HG02759 (cell line): ENCODE measurements at regions not wholly inside any gene's neighbourhood (a gene's known extent, or its start where the extent isn't known, plus 50 kb on each side); places are given as distances from the start of the nearest gene placed in this dataset.

ENCODE experiments used
- ATAC-seq: cut with Tn5 transposase; IDR thresholded peaks from one replicate; pipeline ENCODE4 v1.9.1; 2021; ENCODE audit warnings: mild to moderate bottlenecking, moderate library complexity; ENCODE audit not compliant: unreplicated experiment

DNA sequence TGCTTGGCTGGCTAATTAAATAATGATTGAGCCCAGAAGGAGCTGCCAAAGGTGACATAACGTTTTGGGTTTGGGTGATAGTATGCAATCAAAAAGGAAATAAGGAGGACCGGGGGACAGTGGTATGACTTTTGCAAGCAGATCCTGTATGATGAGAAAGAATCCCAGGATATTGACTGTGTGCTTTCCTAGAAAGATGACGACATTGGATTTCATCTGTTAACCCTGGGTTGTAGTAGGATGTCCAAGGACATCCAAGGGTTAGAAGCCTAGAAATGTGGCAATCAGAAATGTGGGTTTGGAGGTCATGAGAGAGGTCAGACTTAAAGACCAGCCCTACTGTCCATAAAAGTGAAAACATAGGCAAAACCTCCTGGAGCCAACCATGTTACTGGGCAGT, 50.3 kb upstream of the HMHB1 start:
- no peak for ATAC-seq

DNA sequence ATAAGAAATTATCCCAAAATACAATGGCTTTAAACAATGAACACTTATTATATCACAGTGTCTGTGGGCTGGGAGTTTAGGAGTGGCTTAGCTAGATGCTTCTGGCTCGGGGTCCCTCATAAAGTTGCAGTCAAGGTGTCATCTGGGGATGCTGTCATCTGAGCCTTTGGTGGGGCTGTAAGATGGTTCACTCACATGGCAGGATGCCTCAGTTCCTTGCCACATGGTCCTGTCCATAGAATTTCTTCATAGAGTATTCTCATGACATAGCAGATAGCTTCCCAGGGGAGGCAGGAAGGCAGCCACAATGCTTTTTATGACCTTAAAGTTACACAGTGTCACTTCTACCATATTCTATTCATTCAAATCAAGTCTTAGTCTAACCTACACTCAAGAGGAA, 51.2 kb upstream of the HMHB1 start:
- ATAC-seq = no peak

DNA sequence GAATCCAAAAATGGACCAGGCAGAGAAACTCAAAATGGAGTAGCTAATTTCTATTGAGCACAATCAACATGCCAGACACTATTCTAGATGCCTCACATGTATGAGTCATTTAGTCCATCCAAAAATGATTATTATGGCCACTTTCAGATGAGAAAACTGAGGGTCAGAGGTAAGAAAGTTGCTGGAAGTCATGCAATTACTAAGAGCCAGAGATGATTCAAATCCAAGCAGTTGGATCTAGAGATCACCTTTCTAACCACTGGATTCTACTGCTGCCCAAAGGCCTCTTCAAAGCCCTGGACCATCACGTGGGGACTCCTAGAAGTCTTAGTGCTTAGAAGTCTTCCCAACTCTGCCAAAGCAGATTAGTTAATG, 51.8 kb upstream of the HMHB1 start:
- peak; percentile 61 for ATAC-seq

DNA sequence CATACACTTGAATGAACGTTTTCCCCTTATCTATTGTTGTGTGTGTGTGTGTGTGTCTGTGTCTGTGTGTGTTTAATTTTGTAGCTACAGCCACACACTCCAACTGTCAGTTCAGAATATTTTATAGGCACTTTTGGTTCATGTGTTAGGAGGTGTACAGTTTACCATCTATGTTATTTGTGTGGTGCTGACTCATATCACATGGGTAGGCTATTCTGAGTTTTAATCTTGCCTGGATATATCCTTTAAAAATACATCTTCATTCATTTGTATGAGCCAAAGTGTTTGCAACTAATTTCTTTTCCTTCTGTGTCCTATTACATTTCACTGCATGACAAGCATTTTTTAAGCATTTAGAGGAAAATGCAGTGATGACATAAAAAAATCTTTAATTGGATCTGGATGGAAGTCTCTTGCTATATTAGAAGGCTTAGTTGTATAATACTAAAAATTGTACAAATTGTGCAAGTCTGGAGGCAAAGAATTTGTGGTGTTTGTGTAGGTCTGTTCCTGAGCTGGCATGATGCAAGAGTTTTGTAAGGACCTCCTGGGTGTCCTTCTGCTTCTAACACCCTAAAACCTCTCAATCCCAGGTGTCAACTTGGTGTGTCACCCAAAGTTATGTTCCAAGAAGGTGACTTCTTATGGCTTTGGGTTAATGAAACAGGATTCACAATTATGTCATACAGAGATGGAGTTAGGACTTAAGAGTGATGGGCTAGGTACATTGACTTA, 52.4 kb upstream of the HMHB1 start:
- no peak for ATAC-seq

DNA sequence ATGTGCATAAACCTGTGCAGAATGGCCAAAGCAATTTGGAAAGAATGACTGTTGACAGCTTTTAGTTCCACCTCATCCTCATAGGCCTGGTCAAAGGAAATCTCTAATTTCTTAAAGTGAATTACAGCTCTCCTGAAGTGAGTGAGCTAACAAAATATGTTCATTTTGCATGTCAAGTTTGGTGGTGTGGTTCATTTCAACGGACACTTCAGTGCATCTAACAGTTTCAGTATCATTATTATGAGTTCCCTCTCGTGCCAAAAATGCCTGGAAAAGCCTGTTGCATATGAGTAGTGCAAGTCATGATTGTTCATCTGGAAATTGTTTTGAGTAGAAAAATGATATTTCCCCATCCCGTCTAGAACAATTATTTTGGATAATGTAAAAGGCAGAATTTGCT, 53.2 kb upstream of the HMHB1 start:
- ATAC-seq = peak; percentile 69

DNA sequence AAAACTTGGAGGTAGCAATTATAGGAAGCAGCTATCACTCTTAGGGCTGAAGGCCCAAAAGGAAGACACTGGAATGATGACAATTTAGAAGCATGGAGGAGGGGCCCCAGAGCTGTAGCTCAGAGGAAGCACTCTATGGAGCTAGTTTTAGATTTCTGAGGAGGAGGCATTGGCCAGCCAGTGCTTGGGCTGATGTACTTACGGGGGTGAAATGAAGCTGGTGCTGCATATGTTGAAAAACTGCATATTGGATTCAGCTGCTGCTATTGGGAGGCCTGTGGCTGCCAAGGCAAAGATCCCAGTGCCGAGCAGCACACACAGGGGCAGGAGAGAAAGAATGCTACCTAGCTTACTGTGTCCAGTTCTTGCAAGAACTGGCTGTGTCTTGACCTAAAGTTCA, 53.9 kb upstream of the HMHB1 start:
- no peak for ATAC-seq

DNA sequence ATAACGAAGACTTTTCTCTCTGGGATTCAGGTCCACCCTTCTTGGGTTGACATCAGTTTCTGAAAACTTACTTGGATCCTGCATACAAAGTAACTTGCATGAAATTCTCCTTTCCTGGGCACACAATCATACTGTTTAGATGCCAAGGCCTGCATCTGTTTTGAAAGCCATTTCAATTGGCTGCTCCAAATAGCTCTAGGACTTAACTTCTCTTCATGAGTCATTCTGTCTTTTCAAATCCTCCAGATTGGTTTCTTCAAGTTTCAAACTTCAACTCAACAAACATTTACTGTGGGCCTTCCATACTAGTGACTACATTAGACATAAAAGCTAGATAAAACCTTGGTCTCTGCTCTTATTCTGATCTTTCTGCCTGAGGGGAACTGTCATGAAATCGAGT, 54.8 kb upstream of the HMHB1 start:
- no peak for ATAC-seq

DNA sequence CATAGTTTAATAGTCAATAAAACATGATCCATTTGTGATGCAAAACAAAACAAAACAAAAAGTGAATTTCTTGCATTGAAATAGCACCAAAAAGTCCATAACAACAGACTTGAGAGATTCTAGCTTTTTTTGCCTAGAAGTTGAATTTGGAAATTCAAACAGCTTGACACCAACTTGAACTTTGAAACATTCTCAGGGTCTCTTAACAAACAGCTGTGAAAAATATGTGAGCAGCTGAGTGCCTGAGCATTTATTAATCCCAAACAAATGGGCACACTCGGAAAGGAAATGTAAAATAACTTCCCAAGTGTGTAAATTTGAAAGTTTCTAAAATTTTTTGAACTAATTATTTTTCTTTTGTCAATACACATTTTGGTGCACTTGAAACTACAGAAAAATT, 56.0 kb upstream of the HMHB1 start:
- ATAC-seq = no peak

DNA sequence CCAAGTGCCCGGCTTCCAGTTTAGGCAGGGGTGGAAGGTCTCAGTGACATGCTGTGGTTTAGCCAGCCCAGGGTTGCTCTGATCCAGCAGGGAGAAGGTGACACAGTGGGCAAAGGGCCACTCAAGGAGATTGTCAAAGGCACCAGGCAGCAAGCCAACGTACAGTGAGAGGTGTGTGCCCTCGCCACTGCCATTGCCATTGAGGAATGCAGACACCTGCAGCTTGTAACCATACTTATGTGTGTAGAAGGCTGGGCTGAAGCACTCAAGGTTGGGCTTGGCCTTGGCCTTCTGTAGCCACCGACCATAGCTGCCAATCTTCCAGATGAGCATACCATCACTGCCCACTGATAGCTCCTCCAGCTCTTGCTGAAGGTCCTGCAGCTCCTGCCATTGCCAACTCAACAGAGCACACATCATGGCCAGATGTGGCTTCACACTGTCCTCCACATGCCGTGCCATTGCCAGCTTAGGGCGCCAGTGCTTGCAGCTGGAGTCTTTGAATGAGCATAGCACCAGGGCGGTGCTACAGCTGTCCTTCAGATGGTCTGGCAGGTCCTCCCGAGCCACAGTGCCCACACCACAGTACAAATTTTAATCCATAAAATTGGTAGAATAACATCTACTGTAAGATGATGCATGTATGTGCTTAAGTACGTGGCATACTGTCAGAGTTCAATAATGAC, 59.7 kb upstream of the HMHB1 start:
- ATAC-seq = no peak

DNA sequence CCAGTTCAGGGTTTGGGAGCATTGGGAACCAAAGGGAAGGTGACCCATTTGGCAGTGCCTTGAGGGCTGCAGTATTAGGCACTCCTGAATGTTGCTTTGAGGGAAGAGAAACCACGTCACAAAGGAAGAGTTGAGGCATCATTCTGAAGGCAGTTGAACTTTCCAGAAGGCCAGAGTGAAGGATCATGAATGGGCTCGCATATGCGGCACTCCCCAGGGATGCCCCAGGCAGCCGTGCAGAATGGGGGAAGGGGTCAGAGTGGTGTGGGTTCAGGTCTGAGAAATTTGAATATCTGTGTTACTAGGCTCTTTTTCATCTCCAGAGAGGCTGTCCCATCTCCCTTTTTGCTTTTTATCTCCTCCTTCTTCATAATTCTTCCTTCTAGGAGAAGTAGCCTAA, 60.6 kb upstream of the HMHB1 start:
- ATAC-seq = no peak

DNA sequence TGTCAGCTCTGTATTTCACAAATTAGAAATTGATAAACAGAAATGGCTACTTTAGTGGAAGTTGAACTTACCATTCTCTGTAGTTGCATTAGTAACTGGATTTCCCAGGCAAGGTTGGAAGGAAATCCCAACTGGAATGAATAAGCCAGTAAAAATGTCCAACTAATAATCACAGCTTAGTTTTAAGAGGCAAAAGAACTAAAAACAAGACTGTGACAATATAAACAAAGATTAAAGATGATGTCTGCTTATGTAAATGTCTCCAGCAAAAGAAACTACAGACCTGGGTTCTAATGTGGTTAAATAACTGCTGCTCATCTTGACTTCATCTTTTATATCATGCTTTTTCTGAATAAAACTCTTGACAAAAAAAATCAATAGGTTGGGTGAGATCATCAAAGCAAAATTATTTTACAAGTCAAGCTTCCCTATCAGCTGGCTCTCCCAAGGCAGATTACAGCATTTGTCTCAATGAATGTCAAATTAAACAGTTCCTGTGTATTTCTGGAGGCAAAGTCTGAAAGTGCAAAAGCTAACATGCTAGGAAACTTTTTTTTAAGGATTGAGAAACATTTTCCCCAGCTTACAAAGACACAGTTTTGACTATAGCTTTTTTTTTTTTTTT, 62.3 kb upstream of the HMHB1 start:
- ATAC-seq = no peak

DNA sequence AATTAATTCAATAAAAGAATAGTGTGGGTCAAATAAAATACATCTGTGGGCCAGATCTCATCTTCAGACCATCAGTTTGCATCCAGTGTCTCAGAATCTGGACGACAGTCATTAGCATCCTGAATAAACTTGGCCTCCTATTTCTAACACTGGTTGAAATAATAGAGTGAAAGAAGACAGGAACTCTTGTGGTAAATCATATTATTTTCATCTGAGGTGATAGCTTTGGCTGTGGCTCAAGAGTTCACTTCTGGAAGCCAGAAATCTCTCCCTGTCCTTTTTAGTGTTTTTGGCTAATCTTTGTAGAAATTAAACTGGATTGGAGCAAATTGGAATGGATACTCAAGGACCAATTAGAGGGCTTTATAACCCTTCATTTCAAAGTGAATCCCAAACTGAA, 63.4 kb upstream of the HMHB1 start:
- ATAC-seq = no peak

DNA sequence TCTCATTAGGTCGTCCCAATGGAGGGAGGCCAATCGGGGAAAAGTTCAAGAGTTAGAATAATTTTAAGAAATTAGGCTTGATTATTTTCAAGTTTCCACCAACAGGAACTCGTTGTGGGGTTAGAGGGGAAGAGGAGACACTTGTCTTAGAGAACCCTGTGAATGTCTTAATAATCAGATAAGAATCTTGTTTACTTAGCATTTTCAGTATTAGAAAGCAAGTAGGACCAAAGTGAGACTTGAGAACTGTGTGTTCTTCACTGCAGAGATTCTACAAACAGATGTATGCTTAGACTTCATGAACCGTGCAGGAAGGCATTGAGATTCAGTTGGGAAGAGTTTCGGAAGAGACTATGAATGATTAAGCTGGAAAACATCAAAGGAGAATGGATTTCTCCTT, 69.0 kb upstream of the HMHB1 start:
- no peak for ATAC-seq

DNA sequence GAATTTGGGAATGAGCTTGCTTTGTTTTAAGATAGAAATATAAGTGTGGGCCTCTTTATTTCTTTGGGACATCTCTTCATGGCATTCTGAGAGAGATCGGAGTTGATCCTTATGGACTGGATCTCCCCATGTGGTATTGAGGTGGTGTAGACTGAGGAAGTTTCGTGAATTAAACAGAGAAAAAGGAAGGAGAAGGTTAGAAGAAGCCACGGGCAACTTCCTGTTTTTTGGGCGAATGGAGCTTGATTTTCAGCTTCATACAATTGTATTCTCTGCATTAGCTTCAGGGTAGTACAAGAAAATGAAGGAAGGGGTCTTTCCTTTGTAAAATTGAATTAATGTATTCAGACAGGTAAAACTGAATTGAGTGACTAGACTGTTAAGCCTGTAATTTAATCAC, 70.5 kb upstream of the HMHB1 start:
- no peak for ATAC-seq

DNA sequence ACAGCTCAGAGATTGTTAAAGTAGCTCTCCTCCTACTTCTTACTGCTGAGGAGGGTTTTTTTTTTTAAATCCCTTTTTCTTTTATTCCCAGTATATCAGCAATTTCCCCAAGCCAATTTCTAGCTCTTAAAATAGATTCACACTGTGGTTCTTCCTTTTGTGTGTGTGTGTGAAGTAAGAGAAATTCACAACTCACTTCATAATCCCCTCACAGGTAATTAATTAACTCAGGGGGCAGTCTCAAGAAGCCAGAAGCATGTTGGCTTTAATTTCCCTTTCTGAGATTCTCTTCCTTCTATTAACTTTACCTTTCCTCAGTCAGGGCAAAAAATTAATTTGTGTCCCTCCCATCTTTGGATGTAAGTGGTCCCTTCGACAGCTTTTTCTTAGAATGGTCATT, 71.0 kb upstream of the HMHB1 start:
- ATAC-seq = no peak

DNA sequence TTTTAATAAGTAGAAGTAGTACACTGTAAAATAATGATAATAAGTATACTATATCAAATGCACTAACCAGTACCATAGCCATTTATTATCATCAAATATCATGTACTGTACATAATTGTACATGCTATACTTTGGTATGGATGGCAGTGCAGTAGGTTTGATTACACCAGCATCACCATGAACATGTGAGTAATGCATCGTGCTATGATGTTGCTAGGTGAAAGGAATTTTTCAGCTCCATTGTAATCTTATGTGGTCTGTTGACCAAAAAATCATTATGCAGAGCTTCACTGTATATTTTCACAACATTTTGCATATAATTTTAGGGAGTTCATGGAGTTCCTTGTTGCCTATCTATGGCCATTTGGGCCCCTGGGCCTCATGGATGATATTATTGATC, 72.2 kb upstream of the HMHB1 start:
- ATAC-seq = no peak

DNA sequence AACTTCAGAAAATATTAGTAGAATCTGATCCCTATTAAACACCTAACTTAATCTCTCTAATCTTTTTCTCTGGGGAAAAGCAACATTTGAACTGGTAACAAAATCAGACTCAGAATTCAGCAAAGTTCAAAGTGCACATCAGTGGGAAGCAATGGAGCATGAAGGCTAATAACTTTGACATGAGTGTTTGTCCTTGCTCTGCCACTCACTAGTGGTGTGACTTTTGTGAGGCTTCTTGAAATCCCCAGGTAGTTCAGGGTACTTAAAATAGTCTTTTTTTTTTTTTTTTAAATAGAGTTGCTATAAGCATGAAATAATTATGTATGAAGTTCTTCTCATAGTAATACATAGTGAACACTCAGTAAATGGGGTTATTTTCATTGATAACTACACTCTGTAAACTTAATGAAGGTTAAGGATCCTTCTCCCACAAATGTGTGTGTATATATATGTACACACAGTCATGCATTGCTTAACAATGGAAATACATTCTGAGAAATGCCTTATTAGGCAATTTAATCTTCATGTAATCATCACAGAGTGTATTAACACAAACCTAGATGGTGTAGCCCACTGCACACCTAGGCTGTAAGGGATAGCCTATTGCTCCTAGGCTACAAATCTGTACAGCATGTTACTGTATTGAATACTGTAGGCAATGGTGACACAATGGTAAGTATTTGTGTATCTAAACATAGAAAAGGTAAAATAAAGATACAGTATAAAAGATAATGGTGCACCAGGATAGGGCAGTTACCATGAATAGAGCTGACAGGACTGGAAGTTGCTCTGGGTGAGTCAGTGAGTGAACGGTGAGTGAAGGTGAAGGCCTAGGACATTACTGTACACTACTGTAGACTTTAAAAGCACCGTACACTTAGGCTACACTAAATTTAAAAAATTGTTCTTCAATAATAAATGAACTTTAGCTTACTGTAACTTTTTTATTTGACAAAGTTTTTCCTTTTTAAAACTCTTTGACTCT, 73.3 kb upstream of the HMHB1 start:
- peak; percentile 75 for ATAC-seq

DNA sequence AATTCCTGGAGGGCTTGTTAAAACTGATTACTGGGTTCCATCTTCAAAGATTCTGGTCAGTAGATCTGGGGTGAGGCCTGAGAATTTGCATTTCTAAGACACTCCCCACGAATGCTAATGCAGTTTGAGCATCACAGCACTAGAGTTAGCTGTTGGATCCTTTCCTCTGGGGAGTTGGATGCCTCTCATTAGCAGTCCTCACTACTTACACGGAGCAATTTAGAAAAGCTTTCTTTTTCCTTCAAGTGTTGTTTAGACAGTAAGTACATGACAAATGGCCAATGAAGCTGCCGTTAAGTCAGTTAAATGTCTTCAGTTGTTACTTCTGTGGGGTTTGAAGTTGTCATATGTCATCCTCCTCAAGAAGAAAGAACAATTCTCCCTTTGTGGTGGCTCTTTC, 74.9 kb upstream of the HMHB1 start:
- no peak for ATAC-seq

DNA sequence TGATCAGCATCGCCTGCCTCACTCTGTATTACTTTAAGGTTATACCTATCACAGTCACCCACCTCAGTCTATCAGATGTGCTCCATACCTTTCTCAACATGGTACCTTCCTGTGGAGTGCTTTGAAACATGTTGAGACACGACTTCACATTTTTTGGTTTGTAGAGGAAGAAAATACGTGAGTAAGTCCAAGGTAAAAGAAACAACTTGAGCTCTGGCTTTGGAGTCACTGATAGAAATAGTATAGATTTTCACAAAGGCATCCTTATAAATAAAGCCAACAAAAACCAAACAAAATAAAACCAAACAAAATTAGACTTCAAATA, 77.5 kb upstream of the HMHB1 start:
- ATAC-seq = no peak

DNA sequence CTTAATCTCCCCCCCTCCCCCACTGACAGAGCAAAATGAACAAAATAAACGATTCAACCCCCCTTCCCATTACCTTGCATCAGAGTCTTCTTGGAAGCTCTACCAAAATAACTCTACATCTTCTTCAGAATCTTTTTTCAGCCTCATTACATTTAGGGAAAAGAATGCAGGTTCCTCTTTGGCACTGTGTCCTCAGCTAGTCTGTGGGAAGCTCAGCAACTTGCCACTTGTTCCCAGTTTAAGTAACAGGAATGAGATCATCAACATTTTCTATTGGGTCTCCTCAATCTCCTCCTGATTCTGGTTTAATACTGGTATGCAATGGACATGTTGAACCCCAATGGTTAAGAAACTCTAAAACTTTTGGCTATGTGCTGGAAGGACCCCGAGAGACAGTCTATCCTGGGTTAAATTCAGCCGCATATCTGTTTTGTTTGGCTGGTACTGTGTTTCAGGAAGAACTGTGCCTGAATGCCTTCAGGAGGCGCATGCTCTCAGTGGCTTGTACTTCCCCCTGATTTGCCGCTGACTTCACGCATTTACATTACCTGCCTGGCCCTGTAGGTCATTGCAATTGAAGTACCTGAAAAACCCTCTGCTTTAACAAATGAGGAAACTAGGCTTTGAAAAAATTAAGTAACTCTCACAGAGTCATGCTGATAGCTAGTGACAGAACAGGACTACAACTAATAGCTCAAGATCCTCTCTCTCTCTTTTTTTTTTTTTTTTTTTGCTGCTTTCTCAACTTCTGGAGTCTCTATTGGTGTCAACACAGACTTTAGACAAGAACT, 78.1 kb upstream of the HMHB1 start:
- ATAC-seq = no peak

DNA sequence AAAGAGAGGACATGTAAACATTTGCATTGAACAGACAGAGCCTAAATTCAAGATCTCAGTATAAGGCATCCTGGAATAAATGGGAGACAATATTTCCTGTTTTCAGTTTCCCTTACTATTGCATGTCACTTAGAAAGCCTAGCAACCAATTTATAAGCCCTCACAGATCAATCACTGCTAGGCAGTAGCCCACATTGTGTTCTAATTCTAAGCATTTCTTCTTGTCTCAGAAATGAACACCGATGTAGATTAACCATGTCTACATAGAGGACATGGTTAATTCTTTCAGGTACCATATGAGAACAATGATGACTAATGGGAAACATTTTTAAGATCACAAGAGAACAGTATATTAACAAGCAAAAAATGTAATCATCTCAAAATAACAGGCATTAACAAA, 79.6 kb upstream of the HMHB1 start:
- no peak for ATAC-seq
